ENCODE measurements at regions not wholly inside any gene's neighbourhood (a gene's known extent, or its start where the extent isn't known, plus 50 kb on each side); places are given as distances from the start of the nearest gene placed in this dataset.
"Not testable (repeated sequence)": the region's sequence is repeated elsewhere in the genome, so short reads cannot be mapped to it uniquely, and the experiment has no call there.

- DNase-seq: not testable (repeated sequence)
These were observed 712.2 kb upstream of the PKDCC start for GRCh38 chr2:41335573-41335972.

- DNase-seq: no peak
These were observed 709.9 kb upstream of the PKDCC start for GRCh38 chr2:41337956-41338355.

GRCh38 chr2:41344529-41344928 is 703.3 kb upstream of the PKDCC start:
- DNase-seq: no peak

- no peak for DNase-seq
These were observed 694.8 kb upstream of the PKDCC start for GRCh38 chr2:41353060-41353459.

GRCh38 chr2:41355794-41356193 is 692.0 kb upstream of the PKDCC start:
- DNase-seq: no peak

DNA sequence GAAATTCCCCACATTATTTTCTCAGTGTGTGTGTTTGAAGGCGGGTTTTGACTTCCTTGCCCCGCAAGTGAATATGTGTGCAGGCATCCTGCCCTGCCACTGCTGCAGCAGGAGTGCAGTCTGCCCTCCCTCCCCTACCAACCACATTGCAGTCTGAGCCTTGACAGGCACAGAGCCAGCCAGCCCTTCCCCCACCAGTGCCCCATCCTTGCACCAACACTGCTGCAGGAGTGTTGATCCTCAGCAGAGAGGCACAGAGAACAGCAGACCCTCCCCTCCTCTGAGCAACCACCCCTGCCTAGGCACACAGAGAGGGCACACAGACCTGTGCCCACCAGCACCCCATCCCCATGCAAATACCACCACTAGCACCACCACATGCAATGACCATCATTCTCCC is 683.0 kb upstream of the PKDCC start:
- DNase-seq: no peak

DNA sequence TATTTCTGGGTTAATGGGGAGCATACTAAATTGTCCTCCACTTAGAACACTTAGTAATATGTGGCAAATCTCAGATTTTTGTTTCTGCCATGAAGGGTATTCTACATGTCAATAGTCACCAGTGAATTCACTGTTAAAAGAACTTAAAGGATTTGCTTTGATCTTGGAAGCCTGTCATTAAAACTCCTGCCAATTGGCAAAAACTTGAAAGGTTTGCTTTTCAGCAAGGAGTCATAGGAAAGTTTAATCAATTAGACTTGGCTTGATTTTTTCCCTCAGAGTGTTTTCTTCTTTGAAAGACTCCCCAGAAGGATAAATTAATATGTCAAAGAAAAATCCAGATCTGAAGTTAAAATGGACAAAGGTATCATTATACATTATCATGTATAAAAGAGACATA is 671.9 kb upstream of the PKDCC start:
- no peak for DNase-seq

DNA sequence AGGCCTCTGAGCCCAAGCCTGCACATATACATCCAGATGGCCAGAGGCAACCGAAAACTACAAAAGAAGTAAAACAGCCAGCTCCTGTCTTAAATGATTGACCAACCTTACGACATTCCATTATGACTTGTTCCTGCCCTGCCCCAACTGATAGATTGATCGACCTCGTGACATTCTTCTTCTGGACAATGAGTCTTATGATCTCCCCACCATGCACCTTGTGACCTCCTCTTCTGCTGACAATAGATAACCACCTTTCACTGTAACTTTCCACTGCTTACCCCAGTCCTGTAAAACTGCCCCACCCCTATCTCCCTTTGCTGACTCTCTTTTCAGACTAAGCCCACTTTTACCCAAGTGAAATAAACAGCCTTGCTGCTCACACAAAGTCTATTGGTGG is 670.0 kb upstream of the PKDCC start:
- DNase-seq: no peak

DNA sequence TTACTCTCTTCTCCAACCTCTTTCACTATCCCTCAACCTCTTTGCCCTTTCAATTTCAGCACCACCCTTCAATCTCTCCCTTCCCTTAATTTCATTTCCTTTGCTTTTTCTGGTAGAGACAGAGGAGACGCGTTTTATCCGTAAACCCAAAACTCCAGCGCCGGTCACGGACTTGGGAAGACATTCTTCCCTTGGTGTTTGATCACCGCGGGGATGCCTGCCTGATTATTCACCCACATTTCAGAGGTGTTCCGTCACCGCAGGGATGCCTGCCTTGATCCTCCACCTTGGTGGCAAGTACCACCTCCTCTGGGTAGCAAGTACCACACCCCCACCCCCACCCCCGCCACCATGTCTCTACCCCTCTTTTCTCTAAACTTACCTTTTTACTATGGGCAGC is 669.4 kb upstream of the PKDCC start:
- no peak for DNase-seq

DNA sequence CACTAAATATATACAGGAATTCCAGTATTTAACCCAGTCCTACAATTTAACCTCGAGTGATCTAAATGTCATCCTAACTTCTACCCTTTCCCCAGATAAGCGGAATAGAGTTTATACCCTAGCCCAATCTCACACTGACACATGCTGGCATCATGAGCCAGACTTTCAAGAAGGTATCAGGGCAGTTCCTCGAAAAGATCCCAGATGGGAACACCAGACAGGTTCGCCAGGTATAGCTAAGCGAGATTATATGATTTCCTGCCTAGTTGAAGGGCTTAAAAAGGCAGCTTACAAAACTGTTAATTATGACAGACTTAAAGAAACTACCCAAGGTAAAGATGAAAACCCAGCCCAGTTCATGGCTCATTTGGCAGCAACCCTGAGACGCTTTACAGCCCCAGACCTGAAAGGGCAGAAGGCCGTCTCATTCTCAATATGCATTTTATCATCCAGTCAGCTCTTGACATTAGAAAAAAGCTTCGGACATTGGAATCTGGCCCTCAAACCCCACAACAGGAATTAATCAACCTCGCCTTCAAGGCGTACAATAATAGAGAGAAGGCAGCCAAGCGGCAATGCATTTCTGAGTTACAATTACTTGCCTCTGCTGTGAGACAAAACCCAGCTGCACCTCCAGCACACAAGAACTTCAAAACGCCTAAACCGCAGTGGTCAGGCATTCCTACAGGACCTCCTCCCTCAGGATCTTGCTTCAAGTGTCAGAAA is 668.2 kb upstream of the PKDCC start:
- DNase-seq: no peak

DNA sequence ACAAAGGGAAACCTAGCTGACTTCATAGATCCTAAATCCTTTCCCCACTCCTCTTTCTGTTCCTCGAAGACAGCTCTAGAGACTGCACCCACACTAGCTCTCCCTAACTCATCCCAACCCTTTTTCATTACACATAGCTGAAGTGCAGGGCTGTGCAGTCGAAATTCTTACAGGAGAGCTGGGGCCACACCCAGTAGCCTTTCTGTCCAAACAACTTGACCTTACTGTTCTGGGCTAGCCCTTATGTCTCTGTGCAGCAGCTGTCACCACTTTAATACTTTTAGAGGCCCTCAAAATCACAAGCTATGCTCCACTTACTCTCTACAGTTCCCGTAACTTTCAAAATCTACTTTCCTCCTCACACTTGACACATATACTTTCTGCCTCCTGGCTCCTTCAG is 666.1 kb upstream of the PKDCC start:
- no peak for DNase-seq

DNA sequence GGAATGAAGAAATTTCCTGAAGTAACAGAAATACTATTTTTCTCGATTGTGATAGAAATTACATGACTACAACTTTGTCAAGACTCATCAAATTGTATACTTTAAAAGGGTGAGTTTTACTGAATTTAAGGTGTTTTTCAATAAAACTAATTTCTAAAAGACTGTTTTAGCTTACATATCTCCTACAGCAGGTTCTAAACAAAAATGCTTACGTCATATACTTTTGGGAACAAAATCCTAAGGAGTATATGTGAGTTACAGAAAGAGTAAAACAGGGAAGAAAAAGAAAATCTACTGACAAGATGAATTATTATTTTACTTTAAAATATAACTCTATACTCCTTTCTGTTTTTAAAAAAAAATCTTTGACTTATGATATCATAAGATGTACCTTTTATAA is 660.3 kb upstream of the PKDCC start:
- no peak for DNase-seq

- no peak for DNase-seq
These were observed 654.2 kb upstream of the PKDCC start for GRCh38 chr2:41393621-41394020.

- no peak for DNase-seq
These were observed 653.3 kb upstream of the PKDCC start for GRCh38 chr2:41394541-41394940.

DNA sequence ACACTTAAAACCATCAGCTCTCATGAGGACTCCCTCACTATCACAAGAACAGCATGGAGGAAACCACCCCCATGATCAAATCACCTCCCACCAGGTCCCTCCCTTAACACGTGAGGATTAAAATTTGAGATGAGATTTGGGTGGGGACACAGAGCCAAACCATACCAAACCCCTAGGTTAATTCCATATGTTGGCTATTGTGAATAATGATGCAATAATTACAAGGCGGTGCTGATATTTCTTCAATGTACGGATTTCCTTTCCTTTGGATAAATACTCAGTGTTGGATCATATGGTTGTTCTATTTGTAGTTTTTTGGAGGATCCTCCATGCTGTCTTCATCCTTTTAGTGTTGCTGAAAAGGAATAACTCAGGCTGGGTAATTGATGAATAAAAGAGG is 652.1 kb upstream of the PKDCC start:
- no peak for DNase-seq

DNA sequence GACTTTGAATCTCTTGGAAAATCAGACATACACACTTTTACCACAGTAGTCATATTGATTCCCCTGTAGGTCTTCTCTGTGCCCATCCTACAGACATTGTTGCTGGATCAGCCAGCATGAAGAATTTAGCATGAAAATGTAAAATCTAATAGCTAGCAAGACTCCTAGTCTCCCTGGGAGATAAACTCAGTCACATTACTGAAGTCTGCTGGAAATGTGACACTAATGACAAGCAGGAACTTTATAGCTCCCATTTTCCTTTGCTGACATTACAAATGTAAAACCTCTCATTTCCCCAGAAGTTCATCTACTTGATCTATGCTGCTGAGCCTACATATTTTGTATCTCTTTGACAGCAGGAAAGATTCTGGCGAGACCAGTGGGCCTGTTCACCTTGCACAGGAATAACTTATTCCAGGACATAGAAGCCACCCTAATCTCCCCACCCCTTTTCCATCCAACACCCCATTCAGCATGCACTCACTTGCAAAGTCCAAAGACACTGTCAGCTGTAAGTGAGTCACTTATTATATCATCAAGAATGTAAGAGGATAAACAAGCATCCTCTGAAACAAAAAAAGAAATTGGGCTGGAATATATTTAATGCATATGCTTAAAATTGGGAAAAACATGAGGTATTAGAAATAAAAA is 648.3 kb upstream of the PKDCC start:
- no peak for DNase-seq

GRCh38 chr2:41400088-41400665 is 647.6 kb upstream of the PKDCC start:
- no peak for DNase-seq

GRCh38 chr2:41405441-41405840 is 642.4 kb upstream of the PKDCC start:
- DNase-seq: no peak

DNA sequence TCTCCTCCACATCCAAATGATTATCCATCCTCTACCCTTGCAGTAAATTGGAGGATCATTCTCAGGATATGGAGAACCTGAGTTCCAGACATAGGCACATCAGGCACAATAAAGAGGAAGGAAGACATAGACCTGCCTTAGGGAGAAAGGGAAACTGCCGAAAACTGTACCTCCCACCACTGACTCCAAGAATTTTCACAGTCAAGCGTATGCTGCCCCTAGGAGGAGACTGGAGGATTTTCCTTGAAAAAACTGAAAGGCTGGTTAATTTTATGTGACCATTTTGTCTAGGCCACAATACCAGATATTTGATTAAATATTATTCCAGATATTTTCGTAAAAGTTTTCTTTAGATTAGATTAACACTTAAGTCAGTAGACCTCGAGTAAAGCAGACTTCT is 638.5 kb upstream of the PKDCC start:
- no peak for DNase-seq

DNA sequence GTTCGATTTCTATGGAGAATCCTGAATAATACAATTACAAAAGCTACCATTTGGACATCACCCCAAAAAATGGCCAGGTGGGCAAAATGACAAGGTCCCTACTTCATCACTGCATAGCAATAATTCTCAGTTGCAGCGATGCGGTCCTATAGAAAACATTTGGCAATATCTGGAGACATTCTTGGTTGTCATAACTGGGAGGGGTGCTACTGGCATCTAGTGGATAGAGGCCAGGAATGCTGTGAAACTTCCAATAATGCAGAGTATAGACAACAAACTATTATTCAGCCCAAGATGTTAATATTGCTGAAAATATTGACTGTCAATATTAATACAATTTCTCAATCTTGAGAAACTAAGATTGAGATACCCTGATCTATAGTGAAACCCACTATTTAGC is 637.8 kb upstream of the PKDCC start:
- no peak for DNase-seq

- DNase-seq: no peak
These were observed 633.9 kb upstream of the PKDCC start for GRCh38 chr2:41413813-41414485.

- DNase-seq: no peak
These were observed 633.2 kb upstream of the PKDCC start for GRCh38 chr2:41414486-41415230.

- DNase-seq: no peak
These were observed 630.3 kb upstream of the PKDCC start for GRCh38 chr2:41417511-41417910.
